Ovary (tissue), 3 donors: ENCODE measurements at regions not wholly inside any gene's neighbourhood (a gene's known extent, or its start where the extent isn't known, plus 50 kb on each side); places are given as distances from the start of the nearest gene placed in this dataset.

ENCODE experiments used
- POLR2A ChIP-seq: fragments of 450-650 bp; IDR thresholded peaks from one replicate; pipeline ENCODE4 v1.6.1; 2017; ENCODE audit warnings: antibody characterized with exemption, mild to moderate bottlenecking, moderate library complexity
- TF ChIP-seq, protein P1 (sequence below), 3 donors: fragments of 450-650 bp in 2 of 3; fragments of 200-600 bp in 1 of 3; IDR thresholded peaks; one replicate each; pipeline versions ENCODE4 v1.5.1 to v1.8.0; 2016 to 2022; ENCODE audit warnings: antibody characterized with exemption in 3 of 3, mild to moderate bottlenecking in 1 of 3
- donor health status: DM: no; HTN: no; CAD: no.

DNA sequence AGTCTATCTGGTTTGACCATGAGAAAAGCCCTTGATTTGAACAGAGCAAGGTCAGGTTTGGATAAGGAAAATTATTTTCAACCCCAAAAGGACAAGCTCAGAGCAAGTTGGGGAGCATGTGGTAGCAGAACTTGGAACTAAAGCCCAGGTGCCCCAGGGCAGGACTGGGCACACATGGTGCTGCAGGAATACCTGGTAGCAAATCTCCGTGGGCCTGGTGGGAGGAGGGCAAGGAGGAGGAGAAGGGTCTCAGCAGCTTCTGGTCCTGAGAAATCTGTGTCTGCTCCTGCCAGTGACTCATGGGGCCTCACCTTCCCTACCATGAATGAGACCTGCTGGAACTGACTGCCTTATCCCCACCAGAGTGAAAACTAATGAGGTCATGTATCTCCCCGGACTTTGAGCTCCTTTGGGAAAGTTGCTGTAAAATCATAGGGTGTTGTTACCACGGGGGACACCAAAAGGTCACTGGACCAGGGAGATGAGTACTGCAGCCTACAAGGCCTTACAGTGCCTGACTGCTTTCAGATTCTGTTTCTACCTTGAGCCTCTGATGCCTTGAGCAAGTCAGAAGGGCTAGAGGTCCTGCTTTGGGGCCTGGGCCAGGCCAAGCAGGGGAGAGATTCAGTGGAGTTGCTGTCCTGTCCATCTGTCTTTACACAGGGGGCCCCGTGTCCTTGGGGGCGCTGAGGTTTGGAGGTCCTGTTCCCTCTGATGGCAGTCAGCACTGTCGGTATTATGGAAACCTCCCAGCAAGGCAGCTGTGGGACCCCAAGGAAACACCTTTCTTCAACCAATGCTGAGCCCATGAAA lies 304.0 kb downstream of the MYCN start:
- TF ChIP-seq, protein P1, sequence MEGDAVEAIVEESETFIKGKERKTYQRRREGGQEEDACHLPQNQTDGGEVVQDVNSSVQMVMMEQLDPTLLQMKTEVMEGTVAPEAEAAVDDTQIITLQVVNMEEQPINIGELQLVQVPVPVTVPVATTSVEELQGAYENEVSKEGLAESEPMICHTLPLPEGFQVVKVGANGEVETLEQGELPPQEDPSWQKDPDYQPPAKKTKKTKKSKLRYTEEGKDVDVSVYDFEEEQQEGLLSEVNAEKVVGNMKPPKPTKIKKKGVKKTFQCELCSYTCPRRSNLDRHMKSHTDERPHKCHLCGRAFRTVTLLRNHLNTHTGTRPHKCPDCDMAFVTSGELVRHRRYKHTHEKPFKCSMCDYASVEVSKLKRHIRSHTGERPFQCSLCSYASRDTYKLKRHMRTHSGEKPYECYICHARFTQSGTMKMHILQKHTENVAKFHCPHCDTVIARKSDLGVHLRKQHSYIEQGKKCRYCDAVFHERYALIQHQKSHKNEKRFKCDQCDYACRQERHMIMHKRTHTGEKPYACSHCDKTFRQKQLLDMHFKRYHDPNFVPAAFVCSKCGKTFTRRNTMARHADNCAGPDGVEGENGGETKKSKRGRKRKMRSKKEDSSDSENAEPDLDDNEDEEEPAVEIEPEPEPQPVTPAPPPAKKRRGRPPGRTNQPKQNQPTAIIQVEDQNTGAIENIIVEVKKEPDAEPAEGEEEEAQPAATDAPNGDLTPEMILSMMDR (IDR thresholded peaks at IDR 0.05), result no peak
- TF ChIP-seq POLR2A, result no peak
